Activated T-cell treated with anti-CD3 and anti-CD28 coated beads for 4 hours (primary cell): ENCODE measurements at regions not wholly inside any gene's neighbourhood (a gene's known extent, or its start where the extent isn't known, plus 50 kb on each side); places are given as distances from the start of the nearest gene placed in this dataset.
A peak's percentile ranks its signal among the peaks of the same experiment; 100 is the strongest.
"Not testable (repeated sequence)": the region's sequence is repeated elsewhere in the genome, so short reads cannot be mapped to it uniquely, and the experiment has no call there.

Experiments used
- DNase-seq: peaks from one replicate; pipeline ENCODE4 v3.0.0-alpha.2; 2020

DNA sequence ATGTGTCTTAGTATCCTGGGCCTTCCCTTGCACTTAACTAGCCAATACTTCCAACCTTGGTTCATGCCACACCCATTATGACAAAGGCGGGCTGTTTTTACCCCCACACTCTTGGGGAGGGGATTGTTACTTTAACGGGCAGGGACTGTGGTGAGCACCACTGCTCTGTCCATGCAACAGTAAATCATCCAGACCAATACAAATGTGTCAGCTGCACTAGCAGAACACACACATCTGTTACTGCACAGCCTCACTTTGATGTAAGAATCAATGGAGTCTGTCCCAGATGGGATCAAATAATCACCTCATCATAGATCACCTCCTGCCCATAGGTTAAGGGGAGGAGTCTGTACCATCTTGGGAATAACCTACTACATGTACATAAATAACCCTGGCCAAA is 58.1 kb downstream of the NPAP1 start:
- DNase-seq = no peak

DNA sequence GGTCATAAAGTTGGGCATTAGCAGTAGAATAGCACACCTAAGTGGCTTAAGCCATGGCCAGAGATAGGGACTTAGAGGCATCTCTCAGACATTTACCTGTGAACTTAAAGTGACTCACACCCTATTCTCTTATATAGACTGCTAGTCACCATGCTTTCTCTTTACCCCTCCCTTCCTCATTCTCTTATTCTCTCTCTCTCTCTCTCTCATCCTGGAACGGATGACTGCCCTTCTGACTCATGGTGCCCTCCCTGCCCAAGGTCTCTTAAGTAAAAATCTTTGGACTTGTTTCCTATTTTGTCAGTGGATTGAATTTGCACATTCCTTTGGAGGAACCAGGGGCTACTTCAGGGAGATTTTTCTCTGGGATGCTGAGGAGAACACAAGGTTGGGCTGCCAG is 58.8 kb downstream of the NPAP1 start:
- no peak for DNase-seq

DNA sequence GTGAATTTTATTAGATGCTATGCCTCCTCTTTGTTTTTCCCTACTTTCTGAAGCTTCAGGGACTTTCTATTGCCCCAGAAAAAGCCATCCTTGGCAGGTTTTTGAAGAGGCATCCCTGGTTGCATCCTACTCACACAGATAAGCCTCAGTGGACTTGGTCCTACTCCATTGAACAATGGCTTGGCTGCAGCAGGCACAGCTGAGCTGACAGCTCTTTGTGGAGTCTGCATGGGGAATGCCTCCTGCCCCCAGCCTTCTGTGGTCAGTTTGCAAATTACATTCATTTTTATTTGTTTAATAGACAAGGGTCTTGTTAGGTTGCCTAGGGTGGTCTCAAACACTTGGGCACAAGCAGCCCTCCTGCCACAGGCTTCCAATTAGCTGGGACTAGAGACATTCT is 69.7 kb downstream of the NPAP1 start:
- DNase-seq = no peak

DNA sequence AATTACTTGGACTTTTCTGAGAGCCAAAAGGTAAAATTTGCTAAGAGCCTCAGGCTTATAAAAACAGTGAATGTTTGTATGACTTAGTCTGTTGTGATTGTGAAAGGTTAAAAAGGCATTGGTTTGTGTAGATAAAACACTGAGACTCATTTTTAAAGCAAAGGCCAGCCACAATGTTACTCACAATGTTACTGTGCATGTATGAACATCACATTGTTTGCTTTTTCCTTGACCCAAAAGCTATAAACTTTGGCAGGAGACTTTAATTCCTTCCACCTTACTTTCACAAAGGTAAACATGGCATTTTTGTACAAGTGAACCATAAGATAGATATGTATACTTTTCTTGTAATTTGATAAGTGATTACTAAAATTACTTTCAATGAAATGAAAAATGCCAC is 70.5 kb downstream of the NPAP1 start:
- DNase-seq = no peak

DNA sequence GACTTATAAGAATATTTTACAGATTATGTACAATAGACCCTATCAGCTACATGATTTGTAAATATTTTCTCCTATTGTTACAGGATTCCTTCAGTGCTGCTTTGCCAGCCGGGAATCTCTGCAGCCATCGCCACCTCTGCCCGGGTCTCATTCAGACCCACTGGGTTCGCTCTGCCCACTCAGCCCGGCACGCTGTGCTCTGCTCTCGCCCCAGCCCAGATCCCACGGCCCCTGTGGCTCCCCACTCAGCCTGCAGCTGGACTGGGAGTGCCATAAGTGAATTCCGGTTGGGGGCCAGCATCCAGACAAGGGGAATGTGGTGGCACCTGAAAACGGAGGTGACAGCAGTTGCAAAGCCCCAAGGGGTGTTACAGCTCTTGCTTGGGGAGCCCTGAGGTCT is 71.8 kb downstream of the NPAP1 start:
- DNase-seq = no peak

DNA sequence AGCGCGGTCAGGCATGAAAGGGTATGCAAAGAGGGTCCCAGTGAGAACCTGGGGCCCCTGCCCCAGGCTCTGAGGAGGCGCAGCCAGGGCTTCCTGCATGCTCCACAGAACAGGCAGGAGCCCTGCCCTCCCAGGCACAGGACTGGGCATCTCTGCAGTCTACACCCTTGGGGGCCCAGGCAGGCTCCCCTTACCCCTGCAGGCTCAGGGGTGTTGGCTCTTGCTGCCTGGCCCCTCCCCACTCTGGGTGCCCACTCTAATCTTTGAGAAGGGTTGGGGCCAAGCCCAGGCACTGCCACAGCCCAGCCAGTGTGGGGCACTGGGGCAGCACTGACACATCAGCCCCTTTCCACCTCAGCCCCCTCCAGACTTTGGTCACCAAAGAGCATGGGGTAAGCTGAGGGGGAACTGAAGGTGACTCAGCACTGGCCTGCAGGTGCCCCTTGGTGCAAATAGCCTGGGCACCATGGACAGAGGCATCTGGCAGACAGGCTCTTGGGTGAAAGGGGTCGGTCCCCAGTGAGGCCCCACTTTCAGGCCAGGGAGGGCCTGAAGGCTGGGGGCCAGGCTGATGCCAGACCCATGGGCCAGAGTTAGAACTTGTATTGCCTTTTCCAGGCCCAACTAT is 73.4 kb downstream of the NPAP1 start:
- DNase-seq = no peak

DNA sequence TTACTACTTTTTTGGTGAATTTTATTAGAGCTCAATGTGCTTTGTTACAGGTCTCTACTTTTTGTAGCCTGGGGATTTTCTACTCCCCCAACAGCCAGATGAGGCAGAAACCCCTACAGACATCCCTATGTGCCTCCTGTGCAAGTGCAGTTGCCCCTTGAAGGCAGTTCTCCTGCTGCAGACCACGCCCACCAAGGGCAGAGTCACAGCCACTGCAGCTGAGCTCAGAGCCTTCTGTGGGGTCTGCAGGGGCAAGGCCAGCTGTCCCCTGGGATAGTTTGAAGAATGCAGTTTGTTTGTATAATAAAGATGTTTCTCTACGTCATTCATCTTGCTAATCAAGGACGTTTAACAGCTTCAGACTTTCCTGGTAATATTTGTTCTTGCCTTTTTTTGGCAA is 76.8 kb downstream of the NPAP1 start:
- no peak for DNase-seq

DNA sequence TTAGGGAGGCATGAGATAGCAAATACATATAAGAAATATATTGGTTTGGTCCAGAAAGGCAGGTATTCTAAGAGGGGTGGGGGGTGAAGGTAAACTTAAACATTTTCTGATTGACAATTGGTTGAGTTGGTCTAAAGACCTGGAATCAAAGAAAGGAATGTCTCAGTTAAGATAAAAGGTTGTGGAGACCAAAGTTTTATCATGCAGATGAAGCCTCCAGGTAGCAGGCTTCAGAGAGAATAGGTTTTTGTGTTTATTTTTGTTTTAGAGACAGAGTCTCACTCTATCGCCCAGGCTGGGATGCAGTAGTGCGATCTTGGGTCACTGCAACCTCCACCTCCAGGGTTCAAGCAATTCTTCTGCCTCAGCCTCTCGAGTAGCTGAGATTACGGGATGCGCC is 80.5 kb downstream of the NPAP1 start:
- no peak for DNase-seq

DNA sequence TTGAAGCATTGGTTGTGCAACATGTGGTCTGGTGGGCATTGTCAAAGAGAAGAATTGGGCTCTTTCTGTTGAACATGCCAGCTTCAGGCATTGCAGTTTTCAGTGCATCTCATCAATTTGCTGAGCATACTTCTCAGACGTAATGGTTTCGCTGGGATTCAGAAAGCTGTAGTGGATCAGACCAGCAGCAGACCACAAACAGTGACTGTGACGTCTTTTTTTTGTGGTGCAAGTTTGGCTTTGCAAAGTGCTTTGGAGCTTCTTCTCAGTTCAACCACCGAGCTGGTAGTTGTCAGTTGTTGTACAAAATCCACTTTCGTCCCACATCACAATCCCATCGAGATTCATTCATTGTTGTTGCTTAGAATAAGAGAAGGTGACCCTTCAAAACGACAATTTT is 84.5 kb downstream of the NPAP1 start:
- DNase-seq = no peak

DNA sequence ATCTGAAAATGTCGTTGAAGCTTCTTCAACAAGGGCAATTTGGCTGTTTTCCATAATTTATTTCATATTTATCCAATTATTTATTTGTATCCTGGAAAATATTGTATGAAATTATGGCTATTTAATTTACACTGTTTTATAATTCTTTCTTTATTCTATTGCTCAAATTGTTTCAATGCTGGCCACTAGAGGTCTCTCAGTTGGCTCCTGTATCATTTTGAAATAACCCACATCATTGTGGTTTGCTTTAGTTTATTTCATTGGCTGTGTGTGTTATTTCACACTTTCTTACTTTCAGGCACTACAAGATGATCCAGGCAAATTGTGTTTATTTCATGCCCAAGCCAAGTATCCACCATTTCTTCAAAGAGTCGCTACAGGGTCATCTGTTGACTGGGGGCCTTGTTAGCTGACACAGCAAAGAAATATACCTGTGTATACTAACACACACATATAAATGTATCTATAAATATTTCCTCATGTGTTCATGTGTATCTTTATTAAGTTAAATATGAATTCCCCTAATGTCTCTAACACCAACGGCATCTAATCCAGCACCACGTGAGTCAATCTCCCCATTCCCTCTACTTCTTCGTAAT is 86.2 kb downstream of the NPAP1 start:
- DNase-seq = no peak

DNA sequence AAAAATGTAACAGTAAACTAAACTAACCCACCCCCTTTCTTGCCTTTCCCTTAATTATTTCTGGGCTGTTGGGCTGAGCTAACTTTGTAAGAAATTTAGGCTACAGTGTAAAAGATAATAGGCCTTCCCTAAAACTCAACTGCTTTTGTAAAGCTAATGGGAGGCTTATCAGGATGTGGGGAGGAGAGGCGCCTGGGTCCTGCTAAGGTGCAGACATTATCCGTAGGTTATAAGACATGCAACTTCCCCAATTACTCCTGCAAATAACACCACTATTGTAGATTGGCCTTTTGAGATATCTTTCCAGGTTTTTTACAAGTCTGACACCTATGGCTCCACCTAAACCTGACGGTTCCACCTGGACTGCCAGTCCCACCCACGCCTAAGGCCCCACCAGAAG is 88.3 kb downstream of the NPAP1 start:
- no peak for DNase-seq

DNA sequence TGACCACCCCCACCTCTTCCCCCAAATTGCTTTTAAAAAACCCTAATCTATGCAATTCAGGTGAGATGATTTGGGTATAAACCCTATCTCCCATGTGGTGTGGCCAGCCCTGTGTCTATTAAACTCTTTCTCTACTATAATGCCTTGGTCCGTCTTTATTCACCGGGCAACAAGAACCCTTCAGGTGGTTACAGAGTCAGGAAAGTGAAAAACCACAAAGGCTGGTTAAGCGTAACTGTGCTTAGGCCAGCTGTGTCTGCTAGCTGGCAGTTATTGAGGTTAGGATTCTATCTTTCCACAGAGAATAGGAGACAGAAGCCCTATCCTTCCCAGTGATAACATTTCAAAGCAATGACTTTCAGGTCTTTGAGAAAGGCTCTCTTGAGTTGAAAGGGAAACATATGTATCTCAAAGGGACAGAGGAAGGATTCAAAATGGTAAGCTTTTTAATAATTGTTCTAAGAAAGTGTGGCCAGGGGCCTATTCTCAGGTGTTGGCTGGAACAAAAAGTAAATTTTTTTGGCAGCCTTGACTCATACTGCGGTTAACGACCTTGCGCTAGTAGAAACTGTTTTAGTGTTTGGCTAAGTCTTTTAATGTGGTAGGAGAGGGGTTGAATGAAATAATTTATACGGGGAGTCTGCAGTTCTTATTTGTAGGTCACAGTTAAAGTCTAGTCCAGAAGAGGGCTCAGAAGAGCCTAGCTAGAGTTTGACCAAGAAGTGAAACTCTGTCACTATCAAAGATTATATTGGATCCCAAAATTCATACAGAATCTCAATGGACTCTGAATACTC is 89.0 kb downstream of the NPAP1 start:
- DNase-seq = no peak

DNA sequence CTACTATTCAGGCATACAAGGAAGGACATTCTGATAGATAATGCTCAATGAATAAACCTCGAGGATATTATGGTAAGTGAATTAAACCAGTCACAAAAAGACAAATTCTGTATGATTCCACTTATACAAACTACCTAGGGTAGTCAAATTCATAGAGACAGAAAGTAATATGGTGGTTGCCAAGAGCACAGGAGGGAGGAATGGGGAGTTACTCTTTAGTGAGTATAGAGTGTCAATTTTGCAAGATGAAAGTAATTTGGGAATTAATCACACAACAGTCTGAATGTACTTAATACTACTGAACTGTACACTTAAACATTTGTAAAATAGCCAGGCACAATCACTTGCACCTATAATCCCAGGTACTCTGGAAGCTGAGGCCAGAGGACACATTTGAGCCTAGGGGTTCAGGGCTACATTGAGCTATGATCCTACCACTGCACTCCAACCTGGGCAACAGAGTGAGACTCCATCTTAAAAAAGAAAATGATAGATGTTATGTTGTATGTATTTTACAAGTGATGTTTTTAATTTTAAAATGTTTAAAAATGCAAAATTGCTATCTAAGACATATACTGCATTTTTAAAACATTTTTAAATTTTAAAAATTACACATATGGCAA is 91.0 kb downstream of the NPAP1 start:
- no peak for DNase-seq

DNA sequence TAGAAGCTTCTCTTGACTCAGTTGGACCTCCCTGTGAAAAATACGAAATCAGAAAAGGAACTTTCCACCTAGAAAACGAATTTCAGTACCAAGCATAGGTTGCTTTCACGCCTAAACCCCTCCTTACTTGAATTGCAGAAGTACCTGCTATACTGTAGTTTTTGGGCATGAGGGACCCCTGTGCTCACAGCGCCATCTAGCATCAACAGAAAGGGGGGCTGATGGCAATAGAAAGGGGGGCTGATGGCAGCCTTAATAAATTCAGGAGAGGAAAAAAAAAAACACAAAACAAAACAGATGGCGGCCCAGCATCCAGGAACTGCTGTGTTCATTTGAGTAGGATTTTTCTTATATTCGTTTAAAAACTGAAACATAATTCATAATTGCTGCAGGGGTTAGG is 96.7 kb downstream of the NPAP1 start:
- no peak for DNase-seq

DNA sequence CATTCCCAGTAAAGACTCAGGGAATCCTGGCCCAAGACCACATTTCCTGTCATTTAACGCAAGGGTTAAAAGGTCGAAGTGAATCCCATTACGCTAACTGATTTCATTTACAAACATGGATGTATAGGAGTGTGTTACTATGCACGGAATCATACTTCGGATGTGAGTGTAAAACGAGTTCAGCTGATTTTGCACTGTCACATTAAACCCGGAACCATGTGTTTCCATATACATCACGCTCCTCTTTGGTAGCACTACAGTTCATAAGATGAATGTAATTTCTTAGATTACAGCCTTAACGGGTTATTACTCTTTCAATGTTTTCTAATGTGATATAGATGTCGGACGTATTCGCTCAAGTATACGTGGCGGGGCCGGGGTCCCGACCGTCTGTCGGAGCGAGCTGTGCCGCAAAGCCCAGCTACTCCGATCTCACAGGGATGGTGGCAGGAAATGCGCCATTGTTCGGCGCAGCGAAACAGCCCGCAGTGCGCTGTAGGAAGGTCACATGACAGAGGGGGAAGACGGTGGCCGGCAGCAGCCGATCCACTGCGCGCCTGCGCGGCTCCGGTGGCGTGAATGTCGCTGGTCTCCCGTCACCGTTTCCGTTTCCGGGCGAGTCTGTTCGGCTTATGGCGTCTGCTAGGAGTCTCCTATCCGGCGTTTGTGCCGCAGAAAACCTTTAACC is 97.3 kb downstream of the NPAP1 start:
- DNase-seq = peak; percentile 25

DNA sequence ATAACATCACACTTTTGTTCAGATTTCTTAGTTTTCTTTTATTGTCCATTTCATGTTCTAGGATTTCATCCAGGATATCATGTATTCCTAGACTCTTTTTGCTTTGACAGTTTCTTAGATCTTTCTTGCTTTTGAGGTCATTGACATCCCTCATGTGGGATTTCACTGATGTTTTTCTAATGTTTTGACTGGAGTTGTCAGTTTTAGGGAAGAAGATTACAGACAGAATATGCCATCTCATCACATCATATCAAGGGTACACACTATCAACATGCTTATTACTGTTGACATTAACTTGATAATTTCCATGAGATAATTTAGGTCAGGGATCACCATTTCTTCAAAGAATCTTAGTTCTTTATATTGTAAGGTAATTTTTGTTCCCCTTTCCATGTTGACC is 101.7 kb downstream of the NPAP1 start:
- no peak for DNase-seq

DNA sequence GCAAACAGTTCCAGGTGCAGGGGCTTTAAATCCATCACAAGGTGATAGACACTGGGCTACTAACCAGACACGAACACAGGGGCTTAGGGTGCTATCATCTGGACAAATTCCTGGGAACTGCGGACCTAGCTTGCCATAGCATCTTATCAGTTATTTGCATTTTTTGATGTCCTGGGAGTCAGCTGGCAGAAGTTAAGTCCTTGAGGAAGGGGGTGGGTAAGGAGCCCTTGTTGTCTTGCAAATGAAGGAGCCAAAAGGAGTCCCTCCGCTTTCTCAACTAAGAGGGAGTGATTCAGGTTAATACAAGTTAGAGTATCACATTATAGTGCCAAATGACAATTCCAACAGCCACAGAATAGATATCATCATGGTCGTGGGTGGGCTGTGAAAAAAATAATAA is 108.9 kb downstream of the NPAP1 start:
- DNase-seq = no peak

DNA sequence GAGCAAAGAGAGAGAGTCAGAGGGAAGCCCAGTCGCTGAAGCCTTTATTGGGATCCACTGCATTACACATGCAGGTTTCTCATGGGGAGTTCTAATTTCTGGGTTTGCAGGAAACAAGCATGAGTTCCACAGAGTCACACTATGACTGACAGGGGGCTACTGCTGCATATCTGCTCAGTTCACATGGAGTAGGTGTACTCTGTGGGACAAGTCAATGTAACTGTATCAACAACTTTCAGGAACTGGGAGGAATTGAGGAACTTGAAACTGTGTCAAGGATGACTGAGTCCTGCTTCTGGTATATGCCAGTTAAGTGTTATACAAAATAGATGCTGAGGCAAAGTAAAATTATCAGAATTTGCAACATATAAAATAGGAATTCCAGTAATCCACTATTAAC is 110.8 kb downstream of the NPAP1 start:
- DNase-seq = no peak

DNA sequence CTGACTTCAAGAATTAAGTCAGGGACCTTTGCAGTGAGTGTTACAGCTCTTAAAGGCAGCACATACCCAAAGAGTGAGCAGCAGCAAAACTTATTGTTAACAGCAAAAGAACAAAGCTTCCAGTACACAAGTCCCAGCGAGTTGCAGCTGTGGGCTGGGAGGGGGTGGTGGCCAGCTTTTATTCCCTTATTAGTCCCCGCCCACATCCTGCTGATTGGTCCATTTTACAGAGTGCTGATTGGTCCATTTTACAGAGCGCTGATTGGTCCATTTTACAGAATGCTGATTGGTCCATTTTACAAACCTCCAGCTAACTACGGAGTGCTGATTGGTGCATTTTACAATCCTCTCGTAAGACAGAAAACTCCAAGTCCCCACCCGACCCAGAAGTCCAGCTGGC is 127.0 kb downstream of the NPAP1 start:
- DNase-seq = not testable (repeated sequence)

DNA sequence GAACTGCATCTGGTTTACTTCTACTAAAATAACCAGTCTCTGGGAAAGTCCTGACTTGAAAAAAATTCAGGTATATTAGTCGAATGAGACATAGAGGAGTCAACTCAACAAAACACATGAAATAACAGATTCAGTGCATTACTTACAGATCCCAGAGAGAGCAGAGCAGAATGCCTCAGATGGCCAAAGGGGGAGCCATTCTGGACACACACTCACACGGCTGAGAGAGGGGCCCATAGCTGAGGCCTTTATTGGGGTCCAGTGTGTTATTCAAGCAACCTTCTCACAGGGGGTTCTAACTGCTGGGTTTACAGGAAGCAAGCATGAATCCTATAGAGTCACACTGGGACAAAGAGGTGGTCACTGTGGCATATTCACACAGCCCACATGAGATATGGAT is 135.1 kb upstream of the SNRPN start:
- DNase-seq = no peak

DNA sequence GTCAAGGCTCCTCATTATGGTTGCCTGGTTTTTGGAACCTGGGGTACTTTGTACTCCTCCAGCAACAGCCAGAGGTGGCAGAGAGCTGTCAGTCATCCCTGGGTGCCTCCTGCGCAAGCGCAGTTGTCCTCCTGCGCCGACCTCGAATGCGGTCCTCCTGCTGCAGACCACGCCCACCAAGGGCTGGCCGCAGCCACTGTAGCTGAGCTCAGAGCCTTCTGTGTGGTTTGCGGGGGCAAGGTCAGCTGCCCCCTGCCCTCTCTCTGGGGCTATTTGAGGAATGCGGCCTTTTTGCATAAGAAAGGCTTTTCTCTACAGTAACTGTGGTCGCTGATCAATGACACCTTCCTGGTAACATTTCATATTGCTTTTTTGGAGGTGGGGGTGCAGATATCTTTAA is 131.3 kb upstream of the SNRPN start:
- DNase-seq = no peak

DNA sequence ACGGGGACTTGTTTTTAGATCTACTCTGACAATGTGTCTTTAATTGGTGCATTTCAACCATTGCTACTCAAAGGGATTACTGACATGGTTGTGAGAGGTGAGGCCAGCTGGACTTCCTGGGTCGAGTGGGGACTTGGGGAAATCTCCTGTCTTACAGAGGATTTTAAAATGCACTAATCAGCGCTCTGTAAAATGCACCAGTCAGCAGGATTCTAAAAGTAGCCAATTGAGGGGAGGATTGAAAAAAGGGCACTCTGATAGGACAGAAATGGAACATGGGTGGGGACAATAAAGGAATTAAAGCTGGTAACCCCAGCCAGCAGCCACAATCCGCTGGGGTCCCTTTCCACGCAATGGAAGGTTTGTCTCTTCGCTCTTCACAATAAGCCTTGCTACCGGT is 122.5 kb upstream of the SNRPN start:
- DNase-seq = no peak

DNA sequence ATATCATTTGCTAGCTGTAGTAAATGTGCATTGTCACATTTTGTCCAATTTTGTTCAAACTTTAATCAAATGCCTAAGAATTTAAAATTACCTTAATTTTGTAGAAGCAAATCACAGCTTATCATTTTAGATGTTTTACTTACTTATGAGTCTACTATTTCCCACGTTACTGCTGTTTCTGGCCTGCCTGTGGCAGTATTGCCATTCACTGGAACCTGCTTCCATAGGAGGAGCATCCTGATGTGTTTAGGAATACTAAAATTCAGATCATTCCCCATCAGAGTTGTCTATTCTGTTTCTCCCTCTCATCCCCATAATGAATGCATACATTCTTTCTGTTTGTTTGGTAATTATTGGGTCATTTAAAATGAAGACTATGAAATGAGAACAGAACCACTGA is 119.5 kb upstream of the SNRPN start:
- no peak for DNase-seq

DNA sequence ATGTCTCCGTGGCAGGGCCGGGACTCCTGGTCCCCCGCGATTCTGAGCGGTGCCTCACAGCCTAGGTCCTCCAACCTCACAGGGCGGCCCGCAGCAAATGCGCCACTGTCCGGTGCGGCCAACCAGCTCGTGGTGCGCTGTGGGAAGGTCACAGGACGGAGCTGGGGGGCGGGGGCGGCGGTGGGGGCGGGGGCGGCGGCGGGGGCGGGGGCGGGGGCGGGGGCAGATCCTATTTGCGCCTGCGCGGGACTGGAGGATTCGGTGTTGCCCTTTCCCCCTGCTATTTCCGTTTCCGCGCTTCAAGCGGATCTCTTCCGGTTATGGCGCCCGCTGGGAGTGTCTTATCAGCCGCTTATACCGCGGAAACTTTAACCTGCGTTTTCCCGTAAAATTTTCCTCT is 106.7 kb upstream of the SNRPN start:
- no peak for DNase-seq
